ENCODE measurements at regions not wholly inside any gene's neighbourhood (a gene's known extent, or its start where the extent isn't known, plus 50 kb on each side); places are given as distances from the start of the nearest gene placed in this dataset.

DNA sequence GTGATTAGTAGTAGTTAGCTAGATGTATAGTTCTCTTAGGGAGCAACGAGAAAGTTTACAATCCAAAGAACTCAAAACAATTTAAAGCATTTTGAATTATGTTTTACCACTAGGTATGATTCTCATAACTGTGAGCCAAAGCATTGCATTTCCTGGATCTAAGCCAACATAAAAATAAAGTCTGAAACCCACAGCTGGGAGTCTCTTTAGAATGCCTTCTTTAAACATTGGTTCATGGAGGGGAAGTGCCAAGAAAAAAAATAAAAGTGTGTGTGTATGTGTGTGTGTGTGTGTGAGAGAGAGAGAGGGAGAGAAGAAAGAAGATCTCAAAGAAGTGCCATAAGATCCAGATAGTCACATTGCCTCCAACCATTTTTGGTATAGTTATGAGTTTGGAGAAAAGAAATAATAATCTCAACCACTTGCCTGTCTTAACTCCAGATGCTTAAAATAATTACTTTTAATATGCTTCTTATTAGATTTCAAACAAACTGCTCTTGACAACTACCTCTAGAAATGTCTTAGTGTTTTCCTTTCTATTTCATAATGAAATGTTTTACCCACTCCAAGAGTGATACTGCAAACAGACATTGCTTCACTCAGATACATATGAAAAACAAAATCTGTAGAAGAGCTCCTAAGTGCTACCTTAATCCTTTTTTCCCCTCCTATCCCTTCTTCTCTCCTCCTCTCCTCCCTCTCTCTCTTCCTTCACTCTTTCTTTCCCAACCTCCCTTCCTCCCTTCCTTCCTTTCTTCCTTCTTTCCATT lies 554.1 kb downstream of the KCTD12 start:
- TF ChIP-seq SUZ12 (IDR thresholded peaks at IDR 0.05) (no peak), TARDBP (IDR thresholded peaks at IDR 0.05) (no peak), FOXM1 (IDR thresholded peaks at IDR 0.05; ENCODE audit: borderline replicate concordance) (no peak), FOXK2 (IDR thresholded peaks at IDR 0.05) (no peak), BHLHE40 (IDR thresholded peaks at IDR 0.05; ENCODE audit: borderline replicate concordance) (no peak), ZNF384 (IDR thresholded peaks at IDR 0.05) (no peak), SP1 (IDR thresholded peaks at IDR 0.05) (no peak), HDGF (IDR thresholded peaks at IDR 0.05; ENCODE audit: borderline replicate concordance) (no peak), FOXA1 (IDR thresholded peaks at IDR 0.05) (no peak)
- TF ChIP-seq, protein P1, sequence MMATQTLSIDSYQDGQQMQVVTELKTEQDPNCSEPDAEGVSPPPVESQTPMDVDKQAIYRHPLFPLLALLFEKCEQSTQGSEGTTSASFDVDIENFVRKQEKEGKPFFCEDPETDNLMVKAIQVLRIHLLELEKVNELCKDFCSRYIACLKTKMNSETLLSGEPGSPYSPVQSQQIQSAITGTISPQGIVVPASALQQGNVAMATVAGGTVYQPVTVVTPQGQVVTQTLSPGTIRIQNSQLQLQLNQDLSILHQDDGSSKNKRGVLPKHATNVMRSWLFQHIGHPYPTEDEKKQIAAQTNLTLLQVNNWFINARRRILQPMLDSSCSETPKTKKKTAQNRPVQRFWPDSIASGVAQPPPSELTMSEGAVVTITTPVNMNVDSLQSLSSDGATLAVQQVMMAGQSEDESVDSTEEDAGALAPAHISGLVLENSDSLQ (IDR thresholded peaks at IDR 0.05) = no peak

Measured in HEK293T (cell line).